ENCODE measurements at regions not wholly inside any gene's neighbourhood (a gene's known extent, or its start where the extent isn't known, plus 50 kb on each side); places are given as distances from the start of the nearest gene placed in this dataset.

DNA sequence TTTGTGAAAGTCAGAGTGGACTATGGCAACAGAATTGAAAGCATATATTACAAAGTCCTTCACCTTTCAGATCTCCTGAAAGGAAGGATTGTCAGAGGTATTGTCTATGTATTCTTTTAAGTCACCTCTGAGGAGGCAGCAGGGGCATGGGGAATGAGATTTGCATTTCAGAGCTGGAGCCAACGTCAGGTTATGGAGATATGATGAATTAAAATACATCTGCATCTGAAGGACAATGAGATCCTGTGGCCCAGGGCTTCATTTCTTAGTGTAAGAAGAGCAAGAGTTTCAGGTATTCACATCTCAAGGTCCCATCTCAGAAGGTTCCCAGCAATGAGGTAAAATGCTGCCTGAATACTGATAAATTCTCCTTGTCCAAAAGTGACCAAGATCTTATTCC, 695.8 kb downstream of the TUSC7 start:
- no peak for DNase-seq

DNA sequence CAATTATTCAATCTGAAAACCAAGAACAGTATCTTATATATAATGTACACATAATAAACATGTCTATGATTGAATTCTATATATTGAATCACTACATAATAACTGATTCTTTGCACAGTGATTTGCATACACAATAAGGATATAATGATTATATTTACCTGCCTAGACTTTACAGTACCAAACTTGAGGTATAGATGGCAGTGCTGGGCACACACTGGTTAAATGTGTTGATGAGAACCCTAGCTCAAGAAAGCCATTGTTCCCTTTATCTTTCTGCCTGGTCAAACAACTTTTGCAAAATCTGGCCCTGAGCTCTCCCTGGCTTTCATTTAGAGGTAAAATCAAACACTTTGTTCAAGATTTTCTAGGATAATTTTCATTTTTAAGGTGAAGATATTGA, 697.7 kb downstream of the TUSC7 start:
- no peak for DNase-seq

DNA sequence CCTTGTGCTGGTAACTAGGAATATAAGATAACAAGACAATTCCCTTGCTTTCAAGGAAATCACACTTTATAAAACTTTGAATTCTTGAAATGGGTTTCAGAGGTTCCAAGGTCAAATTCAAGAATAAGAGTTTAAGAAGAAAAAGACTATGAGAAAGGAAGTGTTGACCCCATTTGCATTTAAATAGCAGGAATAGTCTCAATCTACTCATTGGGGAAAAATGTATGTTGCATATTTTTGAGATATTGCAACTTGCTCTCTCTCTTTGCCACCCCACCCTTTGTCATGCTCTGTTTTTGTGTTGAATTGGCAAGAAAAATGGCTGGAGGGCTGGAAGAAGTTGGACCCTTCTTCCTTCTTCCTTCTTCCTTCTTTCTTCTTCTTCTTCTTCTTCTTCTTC, 699.2 kb downstream of the TUSC7 start:
- no peak for DNase-seq

DNA sequence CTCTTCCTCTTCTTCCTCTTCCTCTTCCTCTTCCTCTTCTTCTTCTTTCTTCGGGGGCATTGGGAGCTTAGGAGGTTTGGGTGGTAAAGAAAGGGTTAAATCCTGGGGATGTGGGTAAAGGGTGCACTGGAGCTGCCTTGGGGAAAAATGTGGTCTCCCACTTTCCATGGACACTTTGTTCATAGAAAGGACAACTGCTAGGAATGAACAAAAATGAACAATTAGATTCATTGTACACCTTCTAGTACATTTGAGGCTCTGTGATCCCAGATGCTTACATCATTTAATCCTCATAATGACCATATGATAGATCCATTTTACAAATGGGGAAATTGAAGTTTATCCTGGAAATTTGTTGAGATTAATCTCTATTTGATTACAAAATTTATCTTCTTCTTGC, 699.7 kb downstream of the TUSC7 start:
- no peak for DNase-seq

DNA sequence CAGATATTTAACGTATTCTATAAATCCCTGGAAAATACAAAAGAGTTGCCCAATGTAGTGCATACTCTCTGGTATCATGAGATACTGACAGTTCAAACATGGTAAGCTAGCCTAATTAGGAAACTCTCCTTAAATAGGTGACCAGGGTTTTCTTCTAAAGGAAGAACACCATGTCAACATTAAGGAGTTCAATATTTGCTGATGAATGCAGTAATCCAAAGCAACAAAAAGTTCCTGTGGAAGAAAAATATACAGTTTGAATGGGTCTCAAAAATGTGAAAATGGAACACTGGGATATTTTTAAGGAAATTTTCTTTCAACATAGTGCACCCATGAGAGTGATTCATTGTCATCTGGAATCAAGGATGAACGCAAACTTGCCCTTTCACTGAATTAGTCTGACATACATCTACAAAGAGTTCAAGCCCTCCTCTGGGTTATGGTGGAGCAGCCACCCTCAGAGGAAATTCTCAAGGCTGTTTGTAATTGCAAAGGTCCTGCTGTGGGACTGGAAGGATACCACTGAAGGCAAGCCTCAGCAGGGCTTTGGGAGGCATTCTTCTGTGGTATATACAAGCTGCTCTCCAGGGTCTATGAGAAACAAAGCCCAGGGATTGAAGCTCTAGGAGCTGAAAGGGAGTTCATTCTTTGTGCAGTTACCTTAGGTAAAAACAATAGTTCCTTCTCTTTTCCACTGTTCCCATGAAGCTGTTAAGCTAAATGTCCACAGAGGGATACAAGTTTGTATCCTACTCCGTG, 700.3 kb downstream of the TUSC7 start:
- no peak for DNase-seq

DNA sequence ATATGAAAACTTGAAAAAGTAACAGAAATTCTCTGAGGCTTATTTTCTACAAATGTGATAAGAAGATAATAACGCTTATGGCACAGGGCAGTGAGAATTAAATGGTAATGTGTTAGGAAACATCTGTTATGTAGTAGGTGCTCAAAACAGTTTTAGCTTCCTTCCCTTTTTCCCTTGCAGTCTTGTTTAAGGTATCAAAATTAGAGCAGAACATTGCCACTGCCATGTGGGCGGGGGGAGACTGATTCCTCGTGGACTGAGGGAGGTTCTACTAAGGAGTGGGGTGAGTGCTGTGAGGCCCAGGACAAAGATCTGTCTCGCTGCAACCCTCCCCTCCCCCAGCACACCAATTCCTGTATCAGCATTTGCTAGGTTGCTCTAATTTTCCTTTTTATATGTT, 702.4 kb downstream of the TUSC7 start:
- DNase-seq: no peak

DNA sequence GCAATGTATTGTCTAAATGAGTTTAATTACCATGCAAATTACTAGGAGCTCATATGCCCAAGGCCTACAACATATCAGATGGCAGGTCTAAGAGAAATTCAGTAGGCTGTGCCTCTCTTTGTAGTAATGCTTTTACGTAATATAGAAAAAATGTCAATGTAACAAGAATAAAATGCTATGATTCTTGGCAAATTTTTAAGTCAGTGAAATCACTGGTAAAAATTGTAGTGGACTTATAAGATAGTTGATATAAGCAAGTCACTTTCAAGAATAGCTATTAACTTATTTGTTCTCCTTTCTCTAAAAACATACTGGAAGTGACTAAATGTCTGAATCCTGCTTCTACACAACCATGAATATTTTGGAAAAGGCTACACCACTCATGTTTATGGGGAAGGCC, 707.8 kb downstream of the TUSC7 start:
- no peak for DNase-seq

DNA sequence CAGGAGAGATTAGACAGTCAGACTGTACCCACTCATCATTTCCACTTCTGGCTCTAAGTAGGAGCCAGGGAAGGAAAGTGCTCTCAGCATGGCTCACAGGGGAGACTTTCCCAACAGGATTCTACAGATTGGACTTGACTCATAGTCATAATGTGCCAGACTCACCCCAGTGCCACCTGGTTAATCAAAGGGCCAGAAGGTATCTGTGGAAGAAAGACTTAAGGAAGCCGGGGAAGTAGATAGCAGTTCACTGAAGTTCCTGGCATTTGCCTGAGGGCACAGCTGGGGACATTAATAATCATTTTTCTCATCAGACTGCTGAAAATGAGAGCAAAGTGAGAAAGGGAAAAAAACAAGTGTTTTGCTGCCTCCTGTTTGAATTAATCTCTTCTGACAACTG, 717.5 kb downstream of the TUSC7 start:
- no peak for DNase-seq

DNA sequence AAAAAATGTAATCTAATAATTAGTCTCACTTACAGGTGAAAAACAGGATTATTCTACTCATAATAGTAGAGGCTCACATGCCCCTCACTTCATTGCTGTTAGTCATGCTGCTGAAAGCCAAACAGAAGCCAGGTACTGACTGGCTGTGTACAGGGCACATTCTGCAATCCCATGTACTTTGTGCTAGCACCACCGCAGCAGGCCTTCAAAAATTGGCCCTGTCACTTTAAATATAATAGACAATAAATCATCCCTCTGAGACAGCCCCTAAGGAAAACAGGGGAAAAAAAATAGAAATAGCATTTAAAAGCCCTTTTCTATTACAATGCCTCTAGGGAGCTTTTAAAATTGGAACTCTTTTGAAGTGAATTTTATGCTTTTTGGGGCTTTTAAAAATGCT, 723.8 kb downstream of the TUSC7 start:
- DNase-seq: no peak

DNA sequence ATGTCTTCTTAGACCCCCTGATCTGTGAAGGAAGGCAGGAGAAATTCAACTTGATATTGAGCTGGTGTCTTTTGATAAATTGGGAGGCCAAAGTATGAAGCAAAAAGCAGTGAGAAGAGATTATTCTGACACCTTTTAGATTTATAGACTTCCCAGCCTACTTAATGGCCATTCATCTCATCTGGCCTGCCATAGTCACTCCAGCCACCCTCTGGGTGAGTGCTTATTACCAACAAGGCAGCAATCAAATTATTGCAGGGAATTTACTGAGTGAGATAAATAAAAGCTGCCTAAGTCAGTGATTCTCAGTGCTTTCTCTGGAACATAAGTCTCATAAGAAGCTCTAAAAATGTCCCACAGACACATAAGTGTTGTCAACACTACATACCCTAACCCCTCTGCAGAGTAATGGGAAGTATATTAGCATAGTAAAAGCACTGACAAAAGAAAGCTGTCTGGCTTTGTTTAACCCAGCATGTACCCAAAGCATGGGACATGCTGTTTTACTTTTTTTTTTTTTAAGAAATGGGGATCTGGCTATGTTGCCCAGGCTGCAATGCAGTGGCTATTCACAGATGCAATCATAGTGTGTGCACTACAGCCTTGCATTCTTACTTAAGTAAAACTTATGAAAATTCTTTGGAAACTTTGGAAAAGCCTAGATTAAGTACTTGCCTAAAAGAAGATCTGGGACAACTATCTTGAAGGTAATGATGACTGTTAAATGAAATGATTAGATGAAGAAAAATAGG, 725.3 kb downstream of the TUSC7 start:
- DNase-seq: no peak

DNA sequence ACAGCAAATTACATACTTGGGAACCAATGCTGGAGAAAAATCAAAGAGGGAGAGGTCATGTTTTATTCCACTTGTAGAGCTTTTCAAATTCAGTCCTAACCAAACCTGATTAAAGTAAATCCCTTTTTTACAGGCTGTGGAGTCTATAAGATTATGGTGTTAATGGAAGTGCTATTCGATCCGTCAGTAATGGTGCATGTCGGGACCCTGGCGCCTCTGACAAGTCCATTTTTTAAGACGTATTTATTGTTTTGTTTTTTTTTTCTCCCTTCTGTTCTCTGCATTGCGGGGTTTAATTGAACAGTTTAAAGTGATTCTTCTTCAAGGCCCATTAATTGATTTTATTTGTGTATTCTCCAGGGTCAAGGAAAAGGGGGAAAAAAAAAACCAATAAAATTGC, 725.9 kb downstream of the TUSC7 start:
- no peak for DNase-seq

DNA sequence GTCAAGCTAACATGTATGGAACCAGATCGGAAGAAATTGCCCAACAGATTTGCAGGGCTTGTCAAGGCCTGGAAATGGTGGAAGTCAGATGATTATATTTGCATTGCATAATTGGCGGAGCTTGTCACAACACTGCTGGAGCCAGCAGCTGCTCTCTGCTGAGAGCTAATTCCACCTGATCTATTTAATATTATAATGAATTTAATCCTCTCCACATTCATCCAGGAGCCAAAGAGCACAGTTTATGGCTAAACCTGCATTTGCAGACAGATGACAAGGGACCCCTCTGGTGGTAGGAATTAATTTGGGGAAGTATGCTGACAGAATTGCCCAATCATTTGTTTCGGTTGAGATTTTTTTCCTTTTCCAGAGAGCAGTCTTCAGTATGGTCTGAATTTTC, 730.2 kb downstream of the TUSC7 start:
- DNase-seq: no peak

DNA sequence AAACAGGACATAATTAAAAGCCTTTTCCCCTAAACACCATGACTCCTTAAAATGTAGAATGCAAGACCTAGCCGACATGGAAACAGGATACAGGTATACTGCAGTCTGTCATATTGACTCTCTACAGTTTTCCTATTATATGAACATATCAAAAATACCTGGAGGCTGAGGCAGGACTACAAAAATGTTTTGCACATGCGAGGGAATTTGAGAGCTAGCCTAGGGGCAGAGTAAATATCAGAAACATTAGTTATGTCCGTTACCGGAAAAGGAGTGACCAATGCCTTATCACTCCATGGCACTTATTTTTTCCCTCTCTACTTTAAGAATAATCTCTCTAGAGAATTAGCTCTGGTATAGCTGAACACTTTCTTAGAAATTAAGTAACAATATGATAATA, 732.3 kb downstream of the TUSC7 start:
- no peak for DNase-seq

DNA sequence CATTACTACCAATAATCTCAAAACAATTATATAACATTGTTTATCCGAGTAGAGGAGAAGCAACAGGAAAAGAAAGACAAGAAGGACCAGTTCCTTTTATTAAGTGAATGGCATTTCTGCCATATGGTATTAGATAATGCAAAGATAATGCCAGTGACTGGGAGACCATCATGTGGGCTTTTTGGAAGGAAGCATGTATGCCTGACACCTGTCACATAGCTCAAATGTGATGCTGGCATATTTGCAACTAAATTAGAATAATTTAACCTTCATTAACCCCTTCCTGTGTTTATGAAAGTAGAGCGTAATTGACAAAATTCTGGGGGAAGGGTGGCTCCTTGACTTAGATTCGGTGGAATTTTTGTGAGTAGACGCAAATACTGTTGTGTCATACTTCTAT, 733.0 kb downstream of the TUSC7 start:
- no peak for DNase-seq

DNA sequence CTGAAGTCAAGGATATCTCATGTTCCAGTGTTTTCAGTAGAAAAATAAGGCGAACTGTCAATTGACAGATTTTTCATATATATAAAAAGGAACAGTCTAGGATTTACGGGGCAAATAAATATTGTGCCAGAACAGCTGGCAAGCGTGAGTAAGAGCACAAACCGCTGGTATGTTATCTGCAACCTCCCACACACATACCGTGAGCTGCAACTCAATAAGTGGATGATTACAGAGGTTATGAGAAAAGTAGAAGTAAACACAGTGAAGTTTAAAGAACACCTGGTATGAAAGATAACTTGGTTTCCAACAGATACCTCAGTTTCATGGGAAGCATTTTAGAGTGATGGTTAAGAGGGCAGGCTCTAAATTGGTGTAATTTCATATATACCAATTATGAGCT, 733.4 kb downstream of the TUSC7 start:
- DNase-seq: no peak

DNA sequence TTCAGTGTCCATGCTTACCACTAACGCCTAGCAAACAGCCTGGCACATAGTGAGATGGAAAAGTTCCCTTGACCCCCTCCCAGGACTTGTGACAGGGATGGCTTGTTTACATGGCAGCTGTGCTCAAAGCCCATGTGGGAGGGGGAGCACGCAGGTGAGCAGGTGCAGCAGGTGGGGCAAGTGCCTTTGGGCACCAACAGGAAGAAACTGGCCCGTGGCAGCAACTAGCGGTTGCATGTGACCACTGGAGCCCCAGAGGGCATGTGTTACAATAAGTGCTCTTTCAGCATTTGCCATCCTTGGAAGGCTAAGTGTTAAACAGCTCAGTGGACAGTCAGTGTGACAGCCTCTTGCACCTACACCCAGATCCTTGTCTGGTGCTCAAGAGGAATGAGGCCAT, 734.6 kb downstream of the TUSC7 start:
- DNase-seq: no peak

DNA sequence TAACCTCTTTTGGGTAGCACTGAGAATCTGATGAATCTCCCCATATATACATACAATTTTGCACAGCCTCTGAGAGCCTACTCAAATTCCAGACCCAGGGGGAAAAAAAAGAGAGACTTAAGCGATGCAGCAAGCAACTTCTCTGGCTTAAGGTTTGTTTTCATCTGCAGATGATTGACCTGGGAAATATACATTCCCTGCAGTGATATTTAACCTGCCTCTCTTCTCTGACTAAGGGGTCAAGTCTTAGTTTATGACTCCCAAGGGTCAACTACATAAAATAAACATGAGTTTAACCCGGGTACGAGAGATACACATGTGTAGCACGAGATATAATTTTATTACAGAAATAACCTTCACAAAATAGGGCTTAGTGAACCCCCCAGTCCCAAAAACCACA, 737.8 kb downstream of the TUSC7 start:
- no peak for DNase-seq

DNA sequence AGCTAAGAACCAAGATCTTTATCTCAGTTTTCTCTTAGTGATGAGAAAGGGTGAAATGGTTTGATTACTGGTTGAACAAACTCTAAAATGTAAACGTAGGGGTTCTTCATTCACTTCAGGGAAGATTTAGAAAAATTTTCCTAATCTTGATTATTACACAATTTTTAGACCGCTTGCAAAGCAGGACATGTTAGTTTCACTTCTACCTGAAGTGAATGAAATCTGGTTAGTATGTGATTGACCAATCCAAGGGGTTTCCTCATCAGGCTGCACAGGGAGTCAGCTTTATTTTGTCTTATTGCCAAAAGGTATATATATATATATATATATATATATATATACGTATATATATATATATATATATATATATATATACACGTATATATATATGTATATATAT, 740.4 kb downstream of the TUSC7 start:
- DNase-seq: no peak

DNA sequence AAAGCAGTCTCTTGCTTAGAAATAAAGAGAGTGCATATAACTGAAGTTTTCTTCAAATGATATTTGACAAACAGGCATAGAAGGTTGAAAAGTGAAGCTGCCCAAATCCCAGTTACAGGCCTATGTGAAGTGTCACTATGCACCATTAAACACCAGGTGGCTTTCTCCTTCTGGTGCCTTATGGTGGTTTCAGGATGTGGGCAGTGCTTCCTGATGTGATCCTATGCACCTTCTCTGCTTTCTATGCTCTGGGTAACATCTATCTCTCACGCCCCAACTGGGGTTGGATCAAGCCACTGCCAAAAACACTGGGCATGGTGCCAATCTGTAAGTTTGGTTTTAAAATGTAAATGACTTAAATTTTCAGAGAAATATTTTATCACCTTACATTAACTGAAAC, 744.7 kb downstream of the TUSC7 start:
- DNase-seq: no peak

DNA sequence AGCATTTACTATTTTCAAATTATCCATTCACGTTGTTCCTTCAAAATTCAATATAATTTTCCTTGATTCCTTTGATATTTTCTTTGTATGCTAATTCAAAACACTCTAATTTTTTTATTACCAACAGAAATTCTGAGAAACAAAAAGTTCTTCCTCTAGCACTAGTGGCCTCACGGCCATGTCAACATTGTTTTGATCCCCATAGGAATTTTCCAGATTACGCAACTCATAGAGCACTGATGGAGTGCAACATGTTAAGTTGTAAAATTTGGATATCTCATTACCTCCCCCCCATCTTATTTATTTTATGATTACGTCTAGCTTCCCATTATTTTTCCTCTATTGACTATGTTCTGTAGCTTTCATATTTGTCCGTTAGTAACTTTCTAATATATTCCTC, 745.3 kb downstream of the TUSC7 start:
- DNase-seq: no peak

DNA sequence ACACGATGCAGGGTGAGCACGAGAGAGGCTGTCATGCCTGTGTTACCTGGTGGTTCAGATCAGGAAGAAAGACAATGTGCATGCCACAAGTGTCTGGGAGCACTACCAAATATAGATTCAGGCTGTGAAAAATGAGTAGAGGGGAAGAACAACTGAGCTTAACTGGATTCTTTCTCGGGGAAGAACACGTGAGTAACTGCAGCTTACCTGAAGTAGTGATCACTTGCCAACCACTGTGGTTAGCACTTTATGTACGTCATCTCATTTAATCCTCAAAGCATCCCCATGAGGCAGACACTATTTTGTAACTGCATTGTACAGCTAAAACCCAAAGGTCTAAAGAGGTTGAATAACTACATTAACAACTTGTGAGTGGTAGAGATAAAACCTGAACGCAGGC, 746.2 kb downstream of the TUSC7 start:
- no peak for DNase-seq

DNA sequence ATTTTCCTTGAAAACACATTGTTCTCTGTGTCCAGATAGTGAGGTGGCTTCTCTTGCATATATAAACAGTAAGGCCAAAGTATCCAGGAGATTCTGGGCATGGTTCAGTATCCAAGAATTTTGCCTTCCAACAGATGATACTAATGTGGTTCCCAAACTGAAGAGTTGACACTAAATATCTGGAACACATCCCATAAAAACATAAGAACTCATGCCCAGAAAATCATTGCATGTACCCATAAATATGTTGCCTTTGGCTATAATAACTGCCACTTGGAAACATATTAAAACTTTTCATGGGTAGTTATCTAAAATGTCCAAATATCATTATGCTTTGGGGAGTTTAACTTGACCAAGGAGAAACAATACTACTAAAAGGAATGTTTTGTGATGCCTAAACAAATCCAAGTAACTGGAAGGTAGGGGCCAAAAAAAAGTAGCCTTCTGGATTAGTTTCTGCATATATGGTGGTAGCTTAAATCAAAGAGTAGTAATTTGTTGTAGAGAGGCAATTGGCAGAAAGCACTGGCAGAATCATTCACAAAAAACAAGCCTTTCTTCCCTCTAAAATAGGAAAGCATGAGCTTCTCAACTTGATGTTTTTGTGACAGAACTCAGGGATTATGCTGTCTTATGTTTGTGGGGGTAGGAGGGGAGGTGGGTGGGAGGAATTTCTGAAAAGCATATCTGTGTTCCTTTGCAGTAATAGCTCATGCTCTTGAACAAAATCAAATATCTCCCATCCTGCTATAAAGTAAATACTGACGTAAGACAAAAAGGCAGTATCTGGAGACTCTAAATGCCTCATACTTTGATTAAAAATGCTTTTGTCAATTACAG, 753.9 kb downstream of the TUSC7 start:
- no peak for DNase-seq

DNA sequence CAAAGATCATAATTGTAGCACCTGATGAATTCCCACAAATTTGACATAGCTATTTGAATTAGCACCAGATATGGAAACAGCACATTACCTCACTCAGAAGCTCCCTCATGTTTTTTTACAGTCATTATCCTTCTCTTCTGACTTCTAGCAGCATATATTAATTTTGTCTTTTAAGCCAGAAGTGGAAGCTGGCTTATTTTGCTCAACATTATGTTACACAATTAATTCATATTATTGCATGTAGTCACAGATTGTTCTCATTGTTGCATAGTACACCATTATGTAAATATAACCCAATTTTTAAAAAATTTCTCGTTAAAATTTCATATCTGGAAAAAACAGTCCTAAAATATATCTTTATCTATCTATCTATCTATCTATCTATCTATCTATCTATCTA, 762.3 kb downstream of the TUSC7 start:
- no peak for DNase-seq
